DMS 273 (cell line): ENCODE measurements at regions not wholly inside any gene's neighbourhood (a gene's known extent, or its start where the extent isn't known, plus 50 kb on each side); places are given as distances from the start of the nearest gene placed in this dataset.

Experiments used
- DNase-seq: peaks from one replicate; lab custom pipeline; 2025; ENCODE audit not compliant: unreplicated experiment; lab: John Stamatoyannopoulos, UW

GRCh38 chr9:79284081-79284480 lies 287.7 kb upstream of the TLE4 start:
- no peak for DNase-seq

GRCh38 chr9:79286992-79287707 lies 284.6 kb upstream of the TLE4 start:
- no peak for DNase-seq

GRCh38 chr9:79287708-79288290 lies 284.0 kb upstream of the TLE4 start:
- no peak for DNase-seq

GRCh38 chr9:79289856-79290255 lies 281.9 kb upstream of the TLE4 start:
- no peak for DNase-seq

- no peak for DNase-seq
These were observed 279.0 kb upstream of the TLE4 start for GRCh38 chr9:79292731-79293280.

- DNase-seq = peak; percentile 57
These were observed 271.7 kb upstream of the TLE4 start for GRCh38 chr9:79300068-79300467.

GRCh38 chr9:79301085-79301484 lies 270.7 kb upstream of the TLE4 start:
- DNase-seq = no peak

GRCh38 chr9:79301551-79302391 lies 270.0 kb upstream of the TLE4 start:
- no peak for DNase-seq

- no peak for DNase-seq
These were observed 269.2 kb upstream of the TLE4 start for GRCh38 chr9:79302569-79302968.

- DNase-seq = no peak
These were observed 263.8 kb upstream of the TLE4 start for GRCh38 chr9:79308012-79308411.

- no peak for DNase-seq
These were observed 258.9 kb upstream of the TLE4 start for GRCh38 chr9:79312686-79313421.

- no peak for DNase-seq
These were observed 246.3 kb upstream of the TLE4 start for GRCh38 chr9:79325501-79325900.

GRCh38 chr9:79329861-79330260 lies 241.9 kb upstream of the TLE4 start:
- DNase-seq = no peak

- no peak for DNase-seq
These were observed 237.8 kb upstream of the TLE4 start for GRCh38 chr9:79334001-79334400.

GRCh38 chr9:79334711-79335110 lies 237.1 kb upstream of the TLE4 start:
- DNase-seq = no peak

GRCh38 chr9:79335987-79336386 lies 235.8 kb upstream of the TLE4 start:
- no peak for DNase-seq

- no peak for DNase-seq
These were observed 230.2 kb upstream of the TLE4 start for GRCh38 chr9:79341561-79341960.

GRCh38 chr9:79346350-79347020 lies 225.3 kb upstream of the TLE4 start:
- DNase-seq = peak; percentile 1

GRCh38 chr9:79352322-79352721 lies 219.4 kb upstream of the TLE4 start:
- DNase-seq = no peak

- DNase-seq = no peak
These were observed 217.8 kb upstream of the TLE4 start for GRCh38 chr9:79353856-79354520.
